DMS 273 treated with DMSO at 0.1 percent for 48 hours (cell line): ENCODE measurements at regions not wholly inside any gene's neighbourhood (a gene's known extent, or its start where the extent isn't known, plus 50 kb on each side); places are given as distances from the start of the nearest gene placed in this dataset.

Source experiments
- DNase-seq: peaks from one replicate; lab custom pipeline; 2025; lab: John Stamatoyannopoulos, UW

DNA sequence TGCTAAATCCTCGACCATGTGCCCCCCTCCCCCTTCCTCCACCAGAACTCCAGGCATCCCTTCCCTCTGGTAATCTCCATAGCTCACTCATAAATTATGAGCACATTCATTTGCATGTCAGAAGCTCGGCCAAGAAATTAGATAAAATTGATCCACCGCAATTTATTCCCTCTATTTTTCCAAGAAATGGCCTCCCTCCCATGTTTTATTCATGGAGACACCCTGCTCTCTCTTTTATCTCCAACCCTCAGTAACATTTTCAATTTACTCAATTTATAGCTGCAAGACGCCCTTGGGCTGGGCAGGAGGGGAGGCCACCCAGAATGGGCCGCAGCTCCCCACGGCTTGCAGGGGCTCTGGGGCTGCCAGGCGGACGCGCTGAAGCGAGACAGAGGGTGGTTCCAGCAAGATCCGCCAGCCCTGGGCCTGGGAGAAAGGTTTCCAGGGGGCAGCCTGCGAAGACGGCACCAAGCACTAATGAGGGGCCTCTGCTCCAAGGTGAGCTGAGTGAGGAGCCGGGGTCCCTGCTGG is 54.7 kb upstream of the ZNF423 start:
- no peak for DNase-seq

DNA sequence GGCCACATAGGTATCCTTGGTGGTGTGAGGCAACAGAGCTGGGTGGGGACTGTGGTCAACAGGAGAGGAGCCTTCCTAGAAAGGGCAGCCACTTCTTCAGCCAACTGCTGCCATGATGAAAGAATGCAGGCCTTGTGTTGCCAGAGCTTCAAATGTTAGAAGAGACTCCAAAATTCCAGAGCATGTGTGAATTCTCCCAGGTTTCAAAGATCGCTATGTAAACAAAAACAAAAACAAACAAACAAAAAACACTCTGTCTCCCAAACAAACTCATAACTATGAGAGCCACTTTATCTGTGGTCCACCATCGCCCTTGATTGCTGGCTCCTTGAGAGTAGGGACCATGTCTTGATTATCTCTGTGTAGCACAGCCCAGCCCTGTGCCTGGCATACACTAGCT is 55.5 kb upstream of the ZNF423 start:
- no peak for DNase-seq

GRCh38 chr16:49912721-49913120 is 56.8 kb upstream of the ZNF423 start:
- no peak for DNase-seq

DNA sequence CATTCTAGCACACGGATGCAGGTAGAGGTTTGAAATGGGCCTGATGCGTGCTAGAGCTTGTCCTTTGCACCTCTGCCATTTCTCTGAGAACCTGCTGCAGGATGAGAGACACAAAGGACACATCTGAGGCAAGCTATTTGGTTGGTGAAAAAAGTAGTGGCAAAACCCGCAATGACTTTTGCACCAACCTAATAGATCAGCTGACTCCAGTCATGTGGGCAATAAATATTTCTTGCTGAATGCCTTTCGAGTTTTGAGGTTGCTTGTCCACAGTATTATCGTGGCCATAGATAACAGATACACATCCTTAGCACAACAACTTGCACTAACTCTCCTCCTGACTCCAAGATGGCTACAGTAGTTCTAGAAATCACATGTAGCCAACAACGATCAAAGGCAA is 57.8 kb upstream of the ZNF423 start:
- DNase-seq: no peak

DNA sequence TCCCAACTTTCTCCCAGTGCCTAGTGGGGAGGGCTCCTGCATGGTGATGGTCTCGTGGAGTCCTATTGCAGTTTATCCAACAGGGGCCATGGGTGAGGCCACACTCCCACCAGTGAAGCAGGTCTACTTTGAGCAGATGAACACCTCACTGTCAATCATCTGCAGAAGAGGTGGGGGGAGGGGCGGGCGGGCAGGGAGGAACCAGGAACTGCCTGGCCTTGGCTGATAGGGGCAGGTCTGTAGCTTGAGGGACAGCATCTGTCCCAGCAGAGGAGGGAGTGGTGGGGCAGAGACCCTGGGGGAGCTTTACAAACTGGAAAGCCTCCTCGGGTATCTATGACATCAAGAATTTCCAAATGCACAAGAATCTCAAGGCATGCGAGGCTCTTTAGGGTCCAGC is 58.7 kb upstream of the ZNF423 start:
- no peak for DNase-seq

DNA sequence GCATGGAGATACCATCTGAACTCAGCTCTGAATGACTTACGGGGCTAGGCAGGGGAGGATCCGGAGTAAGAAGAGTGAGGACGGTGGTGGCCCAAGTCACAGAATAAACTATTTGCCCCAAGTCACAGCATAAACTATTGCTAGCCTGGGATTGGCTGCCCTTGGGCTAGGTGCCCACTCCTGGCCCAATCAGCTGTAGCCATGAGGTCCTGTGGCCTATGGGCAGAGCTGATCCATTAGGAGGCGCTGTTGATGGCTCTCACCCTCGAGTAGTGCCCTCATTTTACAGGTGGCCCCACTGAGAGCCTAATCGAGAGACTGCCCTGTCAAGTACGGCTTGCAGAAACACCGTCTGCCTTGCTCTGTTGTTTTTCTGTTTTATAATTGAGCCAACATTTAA is 62.3 kb upstream of the ZNF423 start:
- DNase-seq: no peak

- no peak for DNase-seq
These were observed 63.4 kb upstream of the ZNF423 start for GRCh38 chr16:49919327-49919726.

- no peak for DNase-seq
These were observed 64.5 kb upstream of the ZNF423 start for GRCh38 chr16:49920397-49920796.

GRCh38 chr16:49921106-49921505 is 65.2 kb upstream of the ZNF423 start:
- DNase-seq: no peak

- DNase-seq: peak; percentile 42
These were observed 66.0 kb upstream of the ZNF423 start for GRCh38 chr16:49921791-49922456.

DNA sequence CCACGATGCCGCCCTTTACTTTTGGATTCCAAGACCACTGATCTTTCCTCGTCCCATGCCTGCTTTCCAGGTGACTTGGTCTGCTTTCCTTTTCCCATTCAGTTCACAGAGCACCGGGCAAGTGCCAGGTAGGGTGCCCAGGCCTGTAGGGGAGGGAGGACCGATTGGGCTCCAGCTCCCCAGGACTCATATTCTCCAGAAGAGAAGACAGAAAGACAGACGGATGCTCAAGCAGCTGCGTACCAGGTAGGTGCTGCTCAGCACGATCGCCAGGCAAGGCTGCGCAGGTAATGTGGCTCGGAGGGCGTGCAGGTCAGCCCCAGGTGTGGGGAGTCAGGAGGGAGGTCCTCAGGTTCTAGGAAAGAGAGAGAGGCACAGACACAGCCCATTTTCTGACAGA is 67.5 kb upstream of the ZNF423 start:
- no peak for DNase-seq

DNA sequence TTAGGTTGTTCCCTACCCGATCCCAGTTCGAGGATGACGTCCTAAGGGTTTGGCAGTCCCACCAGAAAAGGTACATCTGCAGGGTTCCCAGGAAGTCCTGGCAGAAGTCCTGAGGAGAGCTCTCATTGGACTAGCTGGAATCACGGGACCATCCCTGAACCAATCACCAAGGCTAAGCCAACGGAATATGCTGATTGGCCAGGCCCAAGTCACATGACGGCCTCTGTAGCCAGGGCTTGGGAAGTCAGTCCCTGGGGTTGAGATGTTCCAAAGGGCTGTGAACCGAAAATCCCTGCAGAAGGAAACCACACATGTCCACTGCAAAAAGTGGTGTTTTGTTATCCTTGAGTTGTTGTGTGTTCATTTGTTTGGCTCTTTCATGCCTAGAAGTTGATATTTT is 68.2 kb upstream of the ZNF423 start:
- DNase-seq: no peak

DNA sequence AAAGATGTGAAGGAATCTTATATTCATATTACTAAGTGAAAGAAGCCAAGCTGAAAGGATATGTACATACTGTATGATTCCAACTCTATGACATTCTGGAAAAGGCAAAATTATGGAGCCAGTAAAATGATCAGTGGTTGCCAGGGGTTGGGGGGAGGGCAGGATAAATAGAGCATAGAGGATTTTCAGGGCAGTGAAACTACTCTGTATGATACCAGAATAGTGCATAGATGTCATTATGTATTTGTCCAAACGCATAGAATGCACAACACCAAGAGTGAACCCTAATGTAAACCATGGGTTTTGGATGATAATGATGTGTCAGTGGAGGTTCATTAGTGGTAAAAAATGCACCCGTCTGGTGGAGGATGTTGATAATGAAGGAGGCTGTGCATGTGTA is 71.0 kb upstream of the ZNF423 start:
- no peak for DNase-seq

DNA sequence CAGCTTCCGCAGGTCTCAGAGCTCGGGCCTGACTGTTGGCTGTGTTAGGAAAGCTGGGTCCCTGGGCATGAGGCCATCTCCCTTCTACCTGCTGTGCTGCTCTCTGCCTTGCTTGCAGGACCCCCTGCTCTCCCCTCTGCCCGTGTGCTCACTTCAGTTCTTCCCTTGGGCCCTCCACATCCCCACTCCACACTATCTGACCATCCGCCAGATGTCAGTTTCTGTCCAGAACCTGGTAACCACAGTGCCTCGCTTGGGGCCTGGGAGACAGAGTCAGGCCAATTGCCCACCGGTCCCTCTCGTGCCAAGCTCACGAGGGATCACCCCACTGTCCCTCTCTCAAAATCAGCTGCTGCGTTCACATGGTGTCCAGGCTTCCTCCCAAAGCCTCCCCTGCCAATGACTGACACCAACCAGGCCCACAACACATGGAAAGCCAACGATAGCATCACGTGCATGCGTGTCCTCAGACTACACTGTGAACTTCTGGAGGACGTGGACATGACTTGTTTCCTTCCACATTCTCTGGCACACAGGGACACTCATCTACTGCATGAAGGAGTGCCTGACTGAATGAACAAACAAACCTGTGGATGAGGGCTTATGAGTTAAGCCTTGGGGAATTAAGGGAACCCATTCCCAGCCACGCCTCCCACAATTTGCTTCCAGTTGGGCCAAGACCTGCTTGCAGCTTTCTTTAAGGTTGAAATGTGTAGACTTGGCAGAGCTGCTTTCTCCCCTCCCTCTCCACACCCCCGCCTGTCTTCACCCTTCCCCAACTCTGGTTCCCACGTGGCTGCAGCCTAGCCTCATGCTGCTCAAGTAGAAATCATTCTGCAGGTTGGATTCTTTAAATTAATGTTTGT is 72.5 kb upstream of the ZNF423 start:
- DNase-seq: no peak

GRCh38 chr16:49929626-49930025 is 73.7 kb upstream of the ZNF423 start:
- no peak for DNase-seq

- no peak for DNase-seq
These were observed 74.9 kb upstream of the ZNF423 start for GRCh38 chr16:49930841-49931240.

GRCh38 chr16:49931266-49931665 is 75.4 kb upstream of the ZNF423 start:
- no peak for DNase-seq

DNA sequence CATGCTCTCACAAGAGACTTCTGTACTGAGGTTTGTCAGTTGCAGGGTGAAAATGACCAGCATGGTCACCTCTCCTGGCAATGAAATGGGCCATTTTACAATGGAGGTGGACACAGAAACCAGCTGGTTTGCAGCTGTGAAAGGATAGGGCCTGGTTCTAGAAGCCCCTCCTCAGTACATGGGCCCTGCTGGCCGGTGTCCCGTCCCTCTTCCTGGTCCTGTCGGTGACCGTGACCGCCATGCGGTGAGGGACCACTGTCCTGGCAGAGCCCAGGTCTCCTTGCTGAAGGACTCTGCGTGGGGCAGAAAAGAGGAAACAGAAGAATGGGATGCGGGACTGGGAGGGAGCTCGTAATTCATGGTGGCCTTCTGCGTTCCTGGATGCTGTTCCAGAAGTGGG is 76.0 kb upstream of the ZNF423 start:
- no peak for DNase-seq

- no peak for DNase-seq
These were observed 76.5 kb upstream of the ZNF423 start for GRCh38 chr16:49932434-49932833.

- peak; percentile 9 for DNase-seq
These were observed 77.0 kb upstream of the ZNF423 start for GRCh38 chr16:49932946-49933345.

- DNase-seq: no peak
These were observed 80.9 kb upstream of the ZNF423 start for GRCh38 chr16:49936791-49937190.

GRCh38 chr16:49937886-49938285 is 82.0 kb upstream of the ZNF423 start:
- DNase-seq: no peak

GRCh38 chr16:49939495-49939894 is 83.6 kb upstream of the ZNF423 start:
- DNase-seq: no peak
